HEK293T (cell line): ENCODE measurements at regions not wholly inside any gene's neighbourhood (a gene's known extent, or its start where the extent isn't known, plus 50 kb on each side); places are given as distances from the start of the nearest gene placed in this dataset.

Experiments
- ARNT ChIP-seq: fragments of 450-650 bp; IDR thresholded peaks from 2 replicates; pipeline ENCODE4 v1.6.1; 2017; ENCODE audit warnings: mild to moderate bottlenecking
- BHLHE40 ChIP-seq: fragments of 450-650 bp; IDR thresholded peaks from 2 replicates; pipeline ENCODE4 v1.6.1; 2016; ENCODE audit warnings: mild to moderate bottlenecking, moderate library complexity, borderline replicate concordance
- FOXA1 ChIP-seq: fragments of 450-650 bp; IDR thresholded peaks from 2 replicates; pipeline ENCODE4 v1.6.1; 2016; ENCODE audit warnings: mild to moderate bottlenecking

DNA sequence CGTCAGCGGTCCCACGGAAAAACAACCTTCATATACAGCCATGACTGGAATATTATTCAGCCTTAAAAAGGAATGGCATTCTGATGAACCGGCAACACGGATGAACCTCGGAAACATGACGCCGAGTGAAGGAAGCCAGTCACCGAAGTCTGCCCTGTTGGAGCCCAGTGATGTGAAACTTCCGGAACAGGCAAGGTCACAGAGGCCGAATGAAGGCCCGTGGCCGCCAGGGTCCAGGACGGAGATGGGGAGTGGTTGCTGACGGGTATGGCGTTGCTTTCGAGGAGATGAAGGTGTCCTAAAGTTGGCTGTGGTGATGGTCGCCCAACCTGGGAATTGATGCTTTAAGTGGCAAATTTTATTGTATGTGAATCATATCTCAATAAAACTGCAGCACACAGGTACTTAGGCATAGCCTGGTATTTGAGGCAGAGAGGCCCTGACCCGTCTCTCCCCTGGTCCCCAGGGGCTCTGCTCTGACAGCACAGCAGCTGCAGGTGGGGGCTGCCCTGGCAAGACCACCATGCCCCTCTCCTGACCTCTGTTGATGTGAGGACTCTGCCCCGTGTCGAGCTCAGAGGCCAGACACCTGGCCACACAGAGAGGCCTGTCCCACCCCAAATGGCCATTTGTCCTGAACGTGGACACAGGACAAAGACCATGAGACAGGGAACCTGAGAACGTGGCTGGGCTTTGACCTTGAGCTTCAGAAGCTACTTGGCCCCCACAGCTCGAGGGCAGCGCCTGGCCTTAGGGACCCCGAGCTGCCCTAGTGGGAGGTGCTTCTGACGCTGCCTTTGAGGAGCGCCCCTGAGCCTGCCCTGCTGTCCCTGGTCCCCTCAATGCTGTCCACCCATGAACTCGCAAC lies 1090.8 kb downstream of the BRD1 start:
- no peak for TF ChIP-seq BHLHE40
- no peak for TF ChIP-seq FOXA1
- no peak for TF ChIP-seq ARNT
